ENCODE measurements at regions not wholly inside any gene's neighbourhood (a gene's known extent, or its start where the extent isn't known, plus 50 kb on each side); places are given as distances from the start of the nearest gene placed in this dataset.

GRCh38 chr1:72637593-72637992 lies 355.3 kb upstream of the NEGR1 start:
- TF ChIP-seq ZNF274 (IDR thresholded peaks at IDR 0.05; ENCODE audit: low read depth, low read length) (no peak), YY1 (IDR thresholded peaks at IDR 0.05; ENCODE audit: insufficient read depth, insufficient read length) (no peak)

Measured in NT2/D1 (cell line).